HepG2 (cell line): ENCODE measurements at regions not wholly inside any gene's neighbourhood (a gene's known extent, or its start where the extent isn't known, plus 50 kb on each side); places are given as distances from the start of the nearest gene placed in this dataset.

Experiments used
- ATAC-seq: fragments of 200-7000 bp; cut with Tn5 transposase; 3 replicates; pipeline ENCODE4 v1.9.1; 2020; ENCODE audit warnings: mild to moderate bottlenecking, moderate library complexity
- BruUV-seq: library from RNA; stranded (reverse); fragments of 400-500 nt; replicated peaks from 2 replicates; lab custom pipeline; 2021; lab: Mats Ljungman, UMichigan
- CTCF ChIA-PET: fragments of 300-600 bp; formaldehyde crosslinking; extraction: SDS; loops from one replicate; lab custom pipeline; 2021; ENCODE audit warnings: low total read pairs, inconsistent platforms, low intra/inter-chr PET ratio; lab: Yijun Ruan, JAX
- POLR2A ChIA-PET: fragments of 350-600 bp; sonication (Branson Sonifier 250); formaldehyde crosslinking; loops from one replicate; lab custom pipeline; 2020; ENCODE audit warnings: antibody characterized with exemption, inconsistent platforms; lab: Yijun Ruan, JAX
- DNase-seq: peaks from one replicate; pipeline ENCODE4 v3.0.0-alpha.2; 2015; ENCODE audit warnings: low spot score
- FAIRE-seq: peaks from 3 replicates; lab custom pipeline; 2011; peaks lifted over from hg19 to GRCh38; lab: Jason Lieb, UNC
- H2AFZ ChIP-seq: one replicate; pipeline ENCODE4 v1.6.1; 2011; ENCODE audit warnings: low read length, inconsistent platforms
- H3K27ac ChIP-seq: fragments of 300-600 bp; 3 replicates; pipeline ENCODE4 v1.8.0; 2011; ENCODE audit warnings: mixed run types, mild to moderate bottlenecking, mixed read lengths, low read length, inconsistent platforms; ENCODE audit not compliant: insufficient read depth; ENCODE audit errors: extremely low read length
- H3K27me3 ChIP-seq, 2 experiments: fragments of 200-600 bp in 1 of 2; 2 replicates in 1 of 2; 3 replicates in 1 of 2; pipeline versions ENCODE4 v1.6.0 to v1.8.0; 2011; ENCODE audit warnings: low read length in 2 of 2, mild to moderate bottlenecking in 2 of 2, moderate library complexity in 2 of 2, inconsistent platforms in 1 of 2; ENCODE audit not compliant: insufficient read depth in 2 of 2, control insufficient read depth in 1 of 2
- H3K36me3 ChIP-seq, 2 experiments: fragments of 200-600 bp in 1 of 2; replicated peaks in 1 of 2; 2 replicates in 1 of 2; 3 replicates in 1 of 2; pipeline versions ENCODE4 v1.5.1 to v1.8.0; 2011; ENCODE audit warnings: low read length in 2 of 2, inconsistent platforms in 1 of 2; ENCODE audit not compliant: insufficient read depth in 2 of 2, control insufficient read depth in 1 of 2
- H3K4me1 ChIP-seq: 2 replicates; pipeline ENCODE4 v1.5.1; 2012; ENCODE audit warnings: low read length, inconsistent platforms; ENCODE audit not compliant: insufficient read depth
- H3K4me2 ChIP-seq: 2 replicates; pipeline ENCODE4 v1.6.0; 2011; ENCODE audit warnings: low read depth, low read length, inconsistent platforms
- H3K4me3 ChIP-seq, 3 experiments: fragments of 200-600 bp in 1 of 3; sonication (generic), shearing (Covaris generic) in 1 of 3; replicated peaks in 1 of 3; 2 replicates each; pipeline ENCODE4 v1.5.1; 2011 to 2016; ENCODE audit warnings: low read length in 3 of 3, inconsistent platforms in 2 of 3, low read depth in 2 of 3, mild to moderate bottlenecking in 2 of 3, control low read depth in 1 of 3, mixed read lengths in 1 of 3; ENCODE audit not compliant: insufficient read depth in 1 of 3
- H3K79me2 ChIP-seq: one replicate; pipeline ENCODE4 v1.6.1; 2011; ENCODE audit warnings: low read length, inconsistent platforms; ENCODE audit not compliant: insufficient read depth
- H3K9ac ChIP-seq: 2 replicates; pipeline ENCODE4 v1.6.0; 2011; ENCODE audit warnings: mild to moderate bottlenecking, low read depth, low read length, inconsistent platforms; ENCODE audit not compliant: insufficient read depth
- H3K9me3 ChIP-seq: 2 replicates; pipeline ENCODE4 v1.5.1; 2012; ENCODE audit warnings: mild to moderate bottlenecking, low read length
- H4K20me1 ChIP-seq: 2 replicates; pipeline ENCODE4 v1.6.0; 2011; ENCODE audit warnings: inconsistent platforms, mild to moderate bottlenecking, low read length, moderate library complexity; ENCODE audit not compliant: insufficient read depth
- ATRX ChIP-seq: sonication (generic); formaldehyde crosslinking; IDR thresholded peaks from 2 replicates; pipeline ENCODE4 v1.4.0; 2020; ENCODE audit warnings: missing genetic modification reagents, borderline replicate concordance
- MEIS2 ChIP-seq: sonication (generic); formaldehyde crosslinking; IDR thresholded peaks from 2 replicates; pipeline ENCODE4 v1.9.0; 2021; ENCODE audit warnings: mild to moderate bottlenecking, missing genetic modification reagents
- NCOA2 ChIP-seq: sonication (generic); formaldehyde crosslinking; IDR thresholded peaks from 2 replicates; pipeline ENCODE4 v1.8.0; 2022; ENCODE audit warnings: inconsistent platforms
- PPARG ChIP-seq: conservative IDR thresholded peaks from 2 replicates; pipeline ENCODE4 v1.6.1; 2016; ENCODE audit warnings: missing biosample characterization, missing genetic modification reagents
- SRSF1 ChIP-seq: fragments of 200-400 bp; formaldehyde crosslinking; optimal IDR thresholded peaks from 2 replicates; pipeline ENCODE3; 2017; ENCODE audit warnings: mild to moderate bottlenecking, low read depth, low read length, moderate library complexity
- SRSF9 ChIP-seq: fragments of 200-400 bp; formaldehyde crosslinking; IDR thresholded peaks from 2 replicates; pipeline ENCODE4 v1.6.1; 2018; ENCODE audit warnings: borderline replicate concordance, mild to moderate bottlenecking, low read depth, low read length; ENCODE audit not compliant: insufficient read depth, poor library complexity, severe bottlenecking
- ZNF564 ChIP-seq: sonication (generic); formaldehyde crosslinking; IDR thresholded peaks from 2 replicates; pipeline ENCODE4 v1.8.1; 2023; ENCODE audit warnings: mild to moderate bottlenecking, missing genetic modification reagents
- ZNF777 ChIP-seq: sonication (generic); formaldehyde crosslinking; IDR thresholded peaks from 2 replicates; pipeline ENCODE4 v1.4.0; 2020; ENCODE audit warnings: missing genetic modification reagents
- ZSCAN25 ChIP-seq: sonication (generic); formaldehyde crosslinking; IDR thresholded peaks from 2 replicates; pipeline ENCODE4 v1.8.0; 2022; ENCODE audit warnings: mild to moderate bottlenecking, missing genetic modification reagents
- WGBS: methylation state at CpG from one replicate; pipeline ENCODE4 v1.1.6; 2017; ENCODE audit warnings: low lambda C conversion rate; 5-methylcytosine and 5-hydroxymethylcytosine counted together
- in situ Hi-C: cut with HindIII; loops from 2 replicates; pipeline ENCODE4 v1.10.0; 2017; ENCODE audit warnings: low pct_unique_long_range_greater_than_20kb; ENCODE audit not compliant: extremely low pct_ligation_motif_present
- intact Hi-C: fragments of 100-400 bp; cut with micrococcal nuclease; formaldehyde crosslinking; loops from one replicate; pipeline ENCODE4 v1.10.0; 2022; ENCODE audit not compliant: unreplicated experiment
- TF ChIP-seq, protein P1 (sequence below): sonication (generic); formaldehyde crosslinking; IDR thresholded peaks from 2 replicates; pipeline ENCODE4 v1.4.0; 2020; ENCODE audit warnings: missing genetic modification reagents
- TF ChIP-seq, protein P2 (sequence below): sonication (generic); formaldehyde crosslinking; IDR thresholded peaks from 2 replicates; pipeline ENCODE4 v1.4.0; 2020; ENCODE audit warnings: mild to moderate bottlenecking, missing genetic modification reagents
- TF ChIP-seq, protein P3 (sequence below): sonication (generic); formaldehyde crosslinking; IDR thresholded peaks from 2 replicates; pipeline ENCODE4 v1.9.0; 2021; ENCODE audit warnings: missing genetic modification reagents, borderline replicate concordance

DNA sequence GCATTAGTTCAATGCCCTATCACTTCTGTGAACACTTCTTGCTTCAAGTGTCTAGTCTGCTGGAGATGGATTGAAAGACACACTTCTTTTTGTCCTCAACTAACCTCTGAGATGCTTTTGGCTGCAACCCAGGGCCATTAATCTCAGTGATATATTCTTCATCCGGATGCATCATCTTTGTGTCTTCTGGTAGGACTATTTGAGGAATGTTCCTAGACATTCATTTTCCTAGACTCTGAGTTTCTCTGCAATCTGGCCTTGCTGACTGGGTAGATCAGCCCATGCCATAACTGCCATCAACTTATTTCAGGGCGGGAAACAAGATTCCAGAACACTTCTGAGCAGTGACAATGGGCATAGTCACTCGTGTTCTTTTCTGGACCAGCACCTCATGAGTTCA, 329.4 kb downstream of the PDGFC start (continued):
- TF ChIP-seq, protein P1, sequence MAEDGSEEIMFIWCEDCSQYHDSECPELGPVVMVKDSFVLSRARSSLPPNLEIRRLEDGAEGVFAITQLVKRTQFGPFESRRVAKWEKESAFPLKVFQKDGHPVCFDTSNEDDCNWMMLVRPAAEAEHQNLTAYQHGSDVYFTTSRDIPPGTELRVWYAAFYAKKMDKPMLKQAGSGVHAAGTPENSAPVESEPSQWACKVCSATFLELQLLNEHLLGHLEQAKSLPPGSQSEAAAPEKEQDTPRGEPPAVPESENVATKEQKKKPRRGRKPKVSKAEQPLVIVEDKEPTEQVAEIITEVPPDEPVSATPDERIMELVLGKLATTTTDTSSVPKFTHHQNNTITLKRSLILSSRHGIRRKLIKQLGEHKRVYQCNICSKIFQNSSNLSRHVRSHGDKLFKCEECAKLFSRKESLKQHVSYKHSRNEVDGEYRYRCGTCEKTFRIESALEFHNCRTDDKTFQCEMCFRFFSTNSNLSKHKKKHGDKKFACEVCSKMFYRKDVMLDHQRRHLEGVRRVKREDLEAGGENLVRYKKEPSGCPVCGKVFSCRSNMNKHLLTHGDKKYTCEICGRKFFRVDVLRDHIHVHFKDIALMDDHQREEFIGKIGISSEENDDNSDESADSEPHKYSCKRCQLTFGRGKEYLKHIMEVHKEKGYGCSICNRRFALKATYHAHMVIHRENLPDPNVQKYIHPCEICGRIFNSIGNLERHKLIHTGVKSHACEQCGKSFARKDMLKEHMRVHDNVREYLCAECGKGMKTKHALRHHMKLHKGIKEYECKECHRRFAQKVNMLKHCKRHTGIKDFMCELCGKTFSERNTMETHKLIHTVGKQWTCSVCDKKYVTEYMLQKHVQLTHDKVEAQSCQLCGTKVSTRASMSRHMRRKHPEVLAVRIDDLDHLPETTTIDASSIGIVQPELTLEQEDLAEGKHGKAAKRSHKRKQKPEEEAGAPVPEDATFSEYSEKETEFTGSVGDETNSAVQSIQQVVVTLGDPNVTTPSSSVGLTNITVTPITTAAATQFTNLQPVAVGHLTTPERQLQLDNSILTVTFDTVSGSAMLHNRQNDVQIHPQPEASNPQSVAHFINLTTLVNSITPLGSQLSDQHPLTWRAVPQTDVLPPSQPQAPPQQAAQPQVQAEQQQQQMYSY (CRISPR knock-in tag): no peak
- TF ChIP-seq ZNF777 (CRISPR knock-in tag) (no peak), SRSF1 (no peak)
- TF ChIP-seq, all 625 proteins: peak for 0

DNA sequence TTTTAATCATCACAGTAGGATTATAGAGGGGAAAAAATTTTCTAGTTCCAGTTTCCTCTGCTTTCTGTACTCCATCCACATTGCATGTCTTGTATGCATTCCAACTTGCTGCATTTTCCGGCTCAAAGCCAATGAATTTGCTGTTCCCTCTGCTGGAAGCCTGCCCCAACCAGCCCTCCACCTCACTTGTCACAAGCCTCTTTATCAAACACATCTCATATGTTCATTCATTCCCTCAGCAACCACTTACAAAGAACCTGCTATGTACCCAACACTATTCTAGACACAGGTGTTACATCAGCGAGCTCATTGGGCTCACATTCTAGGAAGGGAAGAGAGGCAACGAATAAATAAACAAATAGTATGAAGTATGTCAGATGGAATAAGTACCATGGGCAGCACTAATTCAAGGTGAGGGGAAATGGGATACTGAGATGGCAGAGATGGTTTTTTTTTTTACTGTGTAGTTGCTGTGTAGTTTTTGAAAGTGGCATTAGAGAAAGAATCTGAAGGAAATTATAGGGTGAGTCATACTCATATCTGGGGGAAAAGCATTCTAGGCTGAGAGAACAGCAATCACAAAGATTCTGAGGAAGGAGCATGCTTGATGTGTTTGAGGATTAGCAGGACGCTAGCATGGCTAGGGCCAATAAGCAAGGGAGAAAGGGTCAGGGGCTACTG, 332.5 kb downstream of the PDGFC start:
- CTCF ChIA-PET: no interaction called here
- FAIRE-seq: no peak
- DNase-seq: no peak
- Histone ChIP-seq H3K79me2 (no peaks in the 10 kb centered on the region), H4K20me1 (no peaks in the 10 kb centered on the region), H3K4me2 (no peak overlapping the region), H3K9me3 (no peaks in the 10 kb centered on the region), H3K27me3 (no peaks in the 10 kb centered on the region), H3K9ac (no peak overlapping the region), H3K27ac (no peak overlapping the region), H2AFZ (no peak overlapping the region), H3K36me3 (no peaks in the 10 kb centered on the region), H3K4me3 (no peak overlapping the region), H3K4me1 (no peaks in the 10 kb centered on the region)
- BruUV-seq: no TSS peak
- intact Hi-C loops (no loop called here), in situ Hi-C loops (no loop called here)
- ATAC-seq: no peak
- 0% methylated on average over 4 of the region's 4 CpGs for WGBS
- POLR2A ChIA-PET: no interaction called here
- TF ChIP-seq ATRX (CRISPR knock-in tag) (no peak), ZSCAN25 (no peak), PPARG (CRISPR knock-in tag) (no peak), ZNF564 (no peak), NCOA2 (CRISPR knock-in tag) (no peak), MEIS2 (no peak), SRSF9 (no peak)
- TF ChIP-seq, protein P2, sequence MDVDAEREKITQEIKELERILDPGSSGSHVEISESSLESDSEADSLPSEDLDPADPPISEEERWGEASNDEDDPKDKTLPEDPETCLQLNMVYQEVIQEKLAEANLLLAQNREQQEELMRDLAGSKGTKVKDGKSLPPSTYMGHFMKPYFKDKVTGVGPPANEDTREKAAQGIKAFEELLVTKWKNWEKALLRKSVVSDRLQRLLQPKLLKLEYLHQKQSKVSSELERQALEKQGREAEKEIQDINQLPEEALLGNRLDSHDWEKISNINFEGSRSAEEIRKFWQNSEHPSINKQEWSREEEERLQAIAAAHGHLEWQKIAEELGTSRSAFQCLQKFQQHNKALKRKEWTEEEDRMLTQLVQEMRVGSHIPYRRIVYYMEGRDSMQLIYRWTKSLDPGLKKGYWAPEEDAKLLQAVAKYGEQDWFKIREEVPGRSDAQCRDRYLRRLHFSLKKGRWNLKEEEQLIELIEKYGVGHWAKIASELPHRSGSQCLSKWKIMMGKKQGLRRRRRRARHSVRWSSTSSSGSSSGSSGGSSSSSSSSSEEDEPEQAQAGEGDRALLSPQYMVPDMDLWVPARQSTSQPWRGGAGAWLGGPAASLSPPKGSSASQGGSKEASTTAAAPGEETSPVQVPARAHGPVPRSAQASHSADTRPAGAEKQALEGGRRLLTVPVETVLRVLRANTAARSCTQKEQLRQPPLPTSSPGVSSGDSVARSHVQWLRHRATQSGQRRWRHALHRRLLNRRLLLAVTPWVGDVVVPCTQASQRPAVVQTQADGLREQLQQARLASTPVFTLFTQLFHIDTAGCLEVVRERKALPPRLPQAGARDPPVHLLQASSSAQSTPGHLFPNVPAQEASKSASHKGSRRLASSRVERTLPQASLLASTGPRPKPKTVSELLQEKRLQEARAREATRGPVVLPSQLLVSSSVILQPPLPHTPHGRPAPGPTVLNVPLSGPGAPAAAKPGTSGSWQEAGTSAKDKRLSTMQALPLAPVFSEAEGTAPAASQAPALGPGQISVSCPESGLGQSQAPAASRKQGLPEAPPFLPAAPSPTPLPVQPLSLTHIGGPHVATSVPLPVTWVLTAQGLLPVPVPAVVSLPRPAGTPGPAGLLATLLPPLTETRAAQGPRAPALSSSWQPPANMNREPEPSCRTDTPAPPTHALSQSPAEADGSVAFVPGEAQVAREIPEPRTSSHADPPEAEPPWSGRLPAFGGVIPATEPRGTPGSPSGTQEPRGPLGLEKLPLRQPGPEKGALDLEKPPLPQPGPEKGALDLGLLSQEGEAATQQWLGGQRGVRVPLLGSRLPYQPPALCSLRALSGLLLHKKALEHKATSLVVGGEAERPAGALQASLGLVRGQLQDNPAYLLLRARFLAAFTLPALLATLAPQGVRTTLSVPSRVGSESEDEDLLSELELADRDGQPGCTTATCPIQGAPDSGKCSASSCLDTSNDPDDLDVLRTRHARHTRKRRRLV (CRISPR knock-in tag): no peak
- TF ChIP-seq, protein P3, sequence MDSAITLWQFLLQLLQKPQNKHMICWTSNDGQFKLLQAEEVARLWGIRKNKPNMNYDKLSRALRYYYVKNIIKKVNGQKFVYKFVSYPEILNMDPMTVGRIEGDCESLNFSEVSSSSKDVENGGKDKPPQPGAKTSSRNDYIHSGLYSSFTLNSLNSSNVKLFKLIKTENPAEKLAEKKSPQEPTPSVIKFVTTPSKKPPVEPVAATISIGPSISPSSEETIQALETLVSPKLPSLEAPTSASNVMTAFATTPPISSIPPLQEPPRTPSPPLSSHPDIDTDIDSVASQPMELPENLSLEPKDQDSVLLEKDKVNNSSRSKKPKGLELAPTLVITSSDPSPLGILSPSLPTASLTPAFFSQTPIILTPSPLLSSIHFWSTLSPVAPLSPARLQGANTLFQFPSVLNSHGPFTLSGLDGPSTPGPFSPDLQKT: no peak
